ENCODE measurements at regions not wholly inside any gene's neighbourhood (a gene's known extent, or its start where the extent isn't known, plus 50 kb on each side); places are given as distances from the start of the nearest gene placed in this dataset.

GRCh38 chr6:71707059-71707458, 179.3 kb upstream of the RIMS1 start:
- DNase-seq (ENCODE audit: low read depth, low spot score) = no peak

GRCh38 chr6:71720705-71721104, 165.6 kb upstream of the RIMS1 start:
- DNase-seq (ENCODE audit: low read depth, low spot score) = no peak

GRCh38 chr6:71721642-71722041, 164.7 kb upstream of the RIMS1 start:
- DNase-seq (ENCODE audit: low read depth, low spot score) = no peak

- DNase-seq (ENCODE audit: low read depth, low spot score) = no peak
These were observed 163.6 kb upstream of the RIMS1 start for GRCh38 chr6:71722736-71723135.

GRCh38 chr6:71724456-71725125, 161.8 kb upstream of the RIMS1 start:
- DNase-seq (ENCODE audit: low read depth, low spot score) = no peak

- peak; percentile 10 for DNase-seq (ENCODE audit: low read depth, low spot score)
These were observed 161.3 kb upstream of the RIMS1 start for GRCh38 chr6:71725126-71725470.

GRCh38 chr6:71726121-71726520, 160.2 kb upstream of the RIMS1 start:
- no peak for DNase-seq (ENCODE audit: low read depth, low spot score)

- no peak for DNase-seq (ENCODE audit: low read depth, low spot score)
These were observed 158.6 kb upstream of the RIMS1 start for GRCh38 chr6:71727632-71728294.

GRCh38 chr6:71730284-71730683, 156.1 kb upstream of the RIMS1 start:
- DNase-seq (ENCODE audit: low read depth, low spot score) = no peak

- DNase-seq (ENCODE audit: low read depth, low spot score) = no peak
These were observed 152.1 kb upstream of the RIMS1 start for GRCh38 chr6:71733970-71734899.

GRCh38 chr6:71737953-71738352, 148.4 kb upstream of the RIMS1 start:
- DNase-seq (ENCODE audit: low read depth, low spot score) = no peak

- peak; percentile 4 for DNase-seq (ENCODE audit: low read depth, low spot score)
These were observed 140.8 kb upstream of the RIMS1 start for GRCh38 chr6:71745525-71745924.

GRCh38 chr6:71766146-71766760, 120.1 kb upstream of the RIMS1 start:
- DNase-seq (ENCODE audit: low read depth, low spot score) = no peak

- DNase-seq (ENCODE audit: low read depth, low spot score) = no peak
These were observed 119.6 kb upstream of the RIMS1 start for GRCh38 chr6:71766796-71767195.

GRCh38 chr6:71768356-71768755, 118.0 kb upstream of the RIMS1 start:
- DNase-seq (ENCODE audit: low read depth, low spot score) = no peak

- no peak for DNase-seq (ENCODE audit: low read depth, low spot score)
These were observed 77.5 kb upstream of the RIMS1 start for GRCh38 chr6:71808865-71809264.

GRCh38 chr6:71810880-71811279, 75.5 kb upstream of the RIMS1 start:
- no peak for DNase-seq (ENCODE audit: low read depth, low spot score)

GRCh38 chr6:71822625-71823024, 63.7 kb upstream of the RIMS1 start:
- DNase-seq (ENCODE audit: low read depth, low spot score) = no peak

GRCh38 chr6:71832110-71832764, 54.1 kb upstream of the RIMS1 start:
- DNase-seq (ENCODE audit: low read depth, low spot score) = peak; percentile 56
